ENCODE measurements at regions not wholly inside any gene's neighbourhood (a gene's known extent, or its start where the extent isn't known, plus 50 kb on each side); places are given as distances from the start of the nearest gene placed in this dataset.

GRCh38 chr15:50850003-50850402 is 58.5 kb upstream of the AP4E1 start:
- TF ChIP-seq POLR2AphosphoS5 (IDR thresholded peaks at IDR 0.05; ENCODE audit: insufficient read depth in 1 of 2, low read depth in 1 of 2), result no peak
- no peak for TF ChIP-seq CTCF (IDR thresholded peaks at IDR 0.05)
